HCT116 (cell line): ENCODE measurements at regions not wholly inside any gene's neighbourhood (a gene's known extent, or its start where the extent isn't known, plus 50 kb on each side); places are given as distances from the start of the nearest gene placed in this dataset.

Experiments
- CTCF ChIP-seq, 3 experiments: fragments of 200-600 bp in 1 of 3; sonication (generic) in 1 of 3; IDR thresholded peaks in 2 of 3; conservative IDR thresholded peaks in 1 of 3; 2 replicates each; pipeline ENCODE4 v1.5.1; 2012 to 2017; ENCODE audit warnings: low read depth in 2 of 3, low read length in 2 of 3, antibody characterized with exemption in 1 of 3, borderline replicate concordance in 1 of 3, control low read depth in 1 of 3, mild to moderate bottlenecking in 1 of 3, mixed read lengths in 1 of 3, mixed run types in 1 of 3, moderate library complexity in 1 of 3; ENCODE audit not compliant: insufficient read depth in 1 of 3
- EZH2 ChIP-seq: fragments of 200-600 bp; sonication (generic); IDR thresholded peaks from 2 replicates; pipeline ENCODE4 v1.6.1; 2017; ENCODE audit warnings: antibody characterized with exemption, mixed run types
- POLR2A ChIP-seq: IDR thresholded peaks from 2 replicates; pipeline ENCODE4 v1.7.0; 2011; ENCODE audit warnings: borderline replicate concordance; ENCODE audit not compliant: insufficient read depth, insufficient read length; ENCODE audit errors: extremely low read depth
- SIN3A ChIP-seq: IDR thresholded peaks from 2 replicates; pipeline ENCODE4 v1.6.1; 2012; ENCODE audit warnings: low read depth
- SRF ChIP-seq: IDR thresholded peaks from 2 replicates; pipeline ENCODE4 v1.6.1; 2012; ENCODE audit warnings: low read depth
- YY1 ChIP-seq: IDR thresholded peaks from 2 replicates; pipeline ENCODE4 v1.6.1; 2011; ENCODE audit warnings: low read length, low read depth, moderate library complexity, mild to moderate bottlenecking; ENCODE audit not compliant: insufficient replicate concordance; ENCODE audit errors: extremely low read depth

GRCh38 chr1:232440325-232441035 is 189.5 kb downstream of the SIPA1L2 start:
- TF ChIP-seq POLR2A: no peak
- no peak for TF ChIP-seq CTCF (IDR thresholded peaks at IDR 0.05 in 2 of 3, conservative IDR thresholded peaks at IDR 0.05 in 1 of 3; ENCODE audit: borderline replicate concordance in 1 of 3, insufficient read depth in 1 of 3, low read depth in 2 of 3, low read length in 2 of 3)
- TF ChIP-seq EZH2: no peak
- TF ChIP-seq YY1: no peak
- no peak for TF ChIP-seq SIN3A
- no peak for TF ChIP-seq SRF
